H9 (cell line): ENCODE measurements at regions not wholly inside any gene's neighbourhood (a gene's known extent, or its start where the extent isn't known, plus 50 kb on each side); places are given as distances from the start of the nearest gene placed in this dataset.

Experiments
- DNase-seq: peaks from one replicate; pipeline ENCODE4 v3.0.0-alpha.2; 2017
- H2AFZ ChIP-seq: one replicate; pipeline ENCODE4 v1.6.1; 2013; ENCODE audit warnings: mild to moderate bottlenecking, low read length, control low read depth, moderate library complexity
- H2AK5ac ChIP-seq: 2 replicates; pipeline ENCODE4 v1.6.1; 2013; ENCODE audit warnings: low read length, control low read depth, mixed read lengths; ENCODE audit not compliant: insufficient read length
- H2BK120ac ChIP-seq: one replicate; pipeline ENCODE4 v1.6.1; 2013; ENCODE audit warnings: low read depth, mild to moderate bottlenecking, low read length, control low read depth, inconsistent platforms; ENCODE audit not compliant: poor library complexity, severe bottlenecking
- H2BK12ac ChIP-seq: 2 replicates; pipeline ENCODE4 v1.6.1; 2013; ENCODE audit warnings: low read length, control low read depth, mixed read lengths, low read depth; ENCODE audit not compliant: insufficient read length
- H2BK15ac ChIP-seq: 2 replicates; pipeline ENCODE4 v1.6.1; 2013; ENCODE audit warnings: low read depth, low read length, control low read depth
- H2BK20ac ChIP-seq: one replicate; pipeline ENCODE4 v1.6.1; 2013; ENCODE audit warnings: low read depth, mild to moderate bottlenecking, low read length, control low read depth, inconsistent platforms; ENCODE audit not compliant: poor library complexity, severe bottlenecking
- H2BK5ac ChIP-seq: 2 replicates; pipeline ENCODE4 v1.6.1; 2013; ENCODE audit warnings: low read length, control low read depth, mixed read lengths; ENCODE audit not compliant: insufficient read length
- H3K14ac ChIP-seq: 2 replicates; pipeline ENCODE4 v1.6.1; 2013; ENCODE audit warnings: low read length, control low read depth; ENCODE audit not compliant: insufficient read depth
- H3K18ac ChIP-seq: 2 replicates; pipeline ENCODE4 v1.6.1; 2013; ENCODE audit warnings: low read depth, mild to moderate bottlenecking, mixed read lengths, low read length, control low read depth; ENCODE audit not compliant: insufficient read length
- H3K23ac ChIP-seq: 2 replicates; pipeline ENCODE4 v1.6.1; 2013; ENCODE audit warnings: low read length, control low read depth, mixed read lengths, low read depth; ENCODE audit not compliant: insufficient read length
- H3K23me2 ChIP-seq: 2 replicates; pipeline ENCODE4 v1.6.1; 2013; ENCODE audit warnings: low read depth, mild to moderate bottlenecking, mixed read lengths, low read length, control low read depth; ENCODE audit not compliant: insufficient read length, poor library complexity, severe bottlenecking
- H3K27ac ChIP-seq: 2 replicates; pipeline ENCODE4 v1.5.1; 2013; ENCODE audit warnings: low read length, control low read depth, mixed read lengths, low read depth; ENCODE audit not compliant: insufficient read length
- H3K27me3 ChIP-seq: 2 replicates; pipeline ENCODE4 v1.6.1; 2013; ENCODE audit warnings: low read length, control low read depth, inconsistent platforms; ENCODE audit not compliant: insufficient read depth
- H3K4ac ChIP-seq: 2 replicates; pipeline ENCODE4 v1.6.1; 2013; ENCODE audit warnings: low read depth, mild to moderate bottlenecking, control low read depth, inconsistent platforms, low read length, moderate library complexity
- H3K4me1 ChIP-seq: 2 replicates; pipeline ENCODE4 v1.6.1; 2013; ENCODE audit warnings: low read length, control low read depth, inconsistent platforms; ENCODE audit not compliant: insufficient read depth
- H3K4me2 ChIP-seq: 2 replicates; pipeline ENCODE4 v1.6.1; 2013; ENCODE audit warnings: low read length, control low read depth, mixed read lengths; ENCODE audit not compliant: insufficient read length, insufficient read depth
- H3K56ac ChIP-seq: 2 replicates; pipeline ENCODE4 v1.6.1; 2013; ENCODE audit warnings: low read depth, mild to moderate bottlenecking, mixed read lengths, low read length, control low read depth; ENCODE audit not compliant: insufficient read length
- H3K79me1 ChIP-seq: 2 replicates; pipeline ENCODE4 v1.6.1; 2013; ENCODE audit warnings: low read depth, mild to moderate bottlenecking, moderate library complexity, low read length, control low read depth, inconsistent platforms; ENCODE audit not compliant: insufficient read depth, poor library complexity, severe bottlenecking
- H3K79me2 ChIP-seq: 2 replicates; pipeline ENCODE4 v1.6.1; 2013; ENCODE audit warnings: low read length, control low read depth, inconsistent platforms; ENCODE audit not compliant: insufficient read depth
- H3K9ac ChIP-seq: 2 replicates; pipeline ENCODE4 v1.6.1; 2013; ENCODE audit warnings: low read length, control low read depth, mixed read lengths; ENCODE audit not compliant: insufficient read length; ENCODE audit errors: extremely low read depth
- H3K9me3 ChIP-seq: one replicate; pipeline ENCODE4 v1.6.1; 2013; ENCODE audit warnings: low read depth, low read length, inconsistent platforms; ENCODE audit not compliant: control insufficient read depth
- H3T11ph ChIP-seq: one replicate; pipeline ENCODE4 v1.6.1; 2013; ENCODE audit warnings: mild to moderate bottlenecking, low read length, control low read depth, inconsistent platforms
- H4K20me1 ChIP-seq: one replicate; pipeline ENCODE4 v1.6.1; 2013; ENCODE audit not compliant: control insufficient read depth, insufficient read length, insufficient read depth
- H4K5ac ChIP-seq: 2 replicates; pipeline ENCODE4 v1.6.1; 2013; ENCODE audit warnings: low read depth, mild to moderate bottlenecking, mixed read lengths, low read length, control low read depth; ENCODE audit not compliant: insufficient read length
- H4K8ac ChIP-seq: replicated peaks from 2 replicates; pipeline ENCODE4 v1.6.1; 2013; ENCODE audit warnings: low read length, control low read depth, mixed read lengths, low read depth; ENCODE audit not compliant: insufficient read length
- H4K91ac ChIP-seq: 2 replicates; pipeline ENCODE4 v1.6.1; 2013; ENCODE audit warnings: low read depth, mild to moderate bottlenecking, moderate library complexity, mixed read lengths, low read length, control low read depth; ENCODE audit not compliant: insufficient read length
- H3K27ac Mint-ChIP-seq, 3 experiments: 2 replicates in 2 of 3; 3 replicates in 1 of 3; pipeline ENCODE4 v1.8.0; 2020 to 2021; ENCODE audit warnings: mixed read lengths in 3 of 3, mild to moderate bottlenecking in 1 of 3, moderate library complexity in 1 of 3
- H3K27me3 Mint-ChIP-seq: 2 replicates; pipeline ENCODE4 v1.8.0; 2021; ENCODE audit warnings: low read depth, mild to moderate bottlenecking, moderate library complexity, mixed read lengths
- H3K36me3 Mint-ChIP-seq, 3 experiments: 2 replicates in 2 of 3; 3 replicates in 1 of 3; pipeline ENCODE4 v1.8.0; 2020 to 2021; ENCODE audit warnings: low read depth in 3 of 3, mixed read lengths in 3 of 3; ENCODE audit not compliant: insufficient read depth in 1 of 3
- H3K4me1 Mint-ChIP-seq, 2 experiments: 2 replicates each; pipeline ENCODE4 v1.8.0; 2020; ENCODE audit warnings: mixed read lengths in 2 of 2
- H3K4me3 Mint-ChIP-seq, 2 experiments: 2 replicates in 1 of 2; 3 replicates in 1 of 2; pipeline ENCODE4 v1.8.0; 2020 to 2021; ENCODE audit warnings: mild to moderate bottlenecking in 2 of 2, mixed read lengths in 2 of 2, moderate library complexity in 1 of 2
- H3K9me3 Mint-ChIP-seq, 2 experiments: 2 replicates in 1 of 2; 3 replicates in 1 of 2; pipeline ENCODE4 v1.8.0; 2020; ENCODE audit warnings: mild to moderate bottlenecking in 2 of 2, mixed read lengths in 2 of 2, moderate library complexity in 1 of 2
- WGBS: extraction: QIAGEN DNeasy Blood & Tissue Kit; methylation state at CpG from one replicate; pipeline ENCODE4 v1.1.7; 2013; ENCODE audit warnings: missing lambda C conversion rate, low lambda C conversion rate, mixed read lengths; ENCODE audit not compliant: insufficient read length; ENCODE audit errors: extremely low coverage; 5-methylcytosine and 5-hydroxymethylcytosine counted together
- TF ChIP-seq, protein P1 (sequence below): fragments of 200-600 bp; sonication (generic); conservative IDR thresholded peaks from 3 replicates; pipeline ENCODE4 v1.8.0; 2021; ENCODE audit warnings: antibody characterized with exemption, mild to moderate bottlenecking

DNA sequence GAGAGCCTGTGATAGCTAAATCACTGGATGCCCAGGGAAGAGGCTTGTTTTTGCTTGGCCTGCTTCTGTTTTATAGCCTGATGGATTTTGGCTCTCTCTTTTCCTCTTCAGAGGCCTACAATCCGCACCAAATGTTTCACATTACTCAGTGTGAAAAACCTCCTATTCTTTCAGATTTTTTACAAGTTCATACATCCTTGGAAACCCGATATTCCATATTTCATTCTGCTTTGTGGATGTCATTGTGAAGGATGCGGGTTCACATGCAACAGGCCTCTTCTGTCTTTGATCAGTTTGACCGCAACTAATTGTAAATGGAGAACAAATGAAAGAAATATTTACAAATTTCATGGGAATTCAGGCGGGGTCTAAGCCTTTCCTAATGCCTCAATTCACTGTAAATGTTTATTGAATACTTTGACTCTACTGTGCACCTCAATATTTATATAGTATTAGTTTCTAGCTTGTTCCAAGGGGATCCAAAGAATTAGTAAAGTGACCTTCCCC, 269.9 kb downstream of the DMRT2 start:
- Histone ChIP-seq H4K5ac (no peak overlapping the region), H3K4ac (no peak overlapping the region), H3K79me2 (no peaks in the 10 kb centered on the region), H2BK15ac (no peak overlapping the region), H3K4me1 (no peaks in the 10 kb centered on the region), H4K91ac (no peak overlapping the region), H3K56ac (no peak overlapping the region), H2BK20ac (no peak overlapping the region), H2AFZ (no peak overlapping the region), H3K23ac (no peak overlapping the region), H3T11ph (no peak overlapping the region), H3K23me2 (no peaks in the 10 kb centered on the region), H2BK5ac (no peak overlapping the region), H3K27ac (no peak overlapping the region), H3K27me3 (no peaks in the 10 kb centered on the region), H3K18ac (no peak overlapping the region), H4K8ac (no peak overlapping the region), H2AK5ac (no peak overlapping the region), H3K4me2 (no peak overlapping the region), H2BK12ac (no peak overlapping the region), H3K9me3 (no peaks in the 10 kb centered on the region), H2BK120ac (no peak overlapping the region), H3K79me1 (no peaks in the 10 kb centered on the region), H4K20me1 (no peaks in the 10 kb centered on the region), H3K14ac (no peak overlapping the region), H3K9ac (no peak overlapping the region)
- WGBS, result no CpG with 5 or more reads among the region's 5 CpGs
- peaks cover 2% of the 10 kb centered on the region; the same call in 1 of the 2 replicates for H3K27me3 Mint-ChIP-seq
- peaks cover 13 to 47% of the 10 kb centered on the region in 2 experiments for H3K9me3 Mint-ChIP-seq
- peaks cover 0 to 3% (median 0%) of the 10 kb centered on the region in 3 experiments; a peak in 2 of 7 replicates for H3K36me3 Mint-ChIP-seq
- H3K4me3 Mint-ChIP-seq, result no peak overlapping the region
- H3K27ac Mint-ChIP-seq, result no peak overlapping the region
- no peak for DNase-seq
- TF ChIP-seq, protein P1, sequence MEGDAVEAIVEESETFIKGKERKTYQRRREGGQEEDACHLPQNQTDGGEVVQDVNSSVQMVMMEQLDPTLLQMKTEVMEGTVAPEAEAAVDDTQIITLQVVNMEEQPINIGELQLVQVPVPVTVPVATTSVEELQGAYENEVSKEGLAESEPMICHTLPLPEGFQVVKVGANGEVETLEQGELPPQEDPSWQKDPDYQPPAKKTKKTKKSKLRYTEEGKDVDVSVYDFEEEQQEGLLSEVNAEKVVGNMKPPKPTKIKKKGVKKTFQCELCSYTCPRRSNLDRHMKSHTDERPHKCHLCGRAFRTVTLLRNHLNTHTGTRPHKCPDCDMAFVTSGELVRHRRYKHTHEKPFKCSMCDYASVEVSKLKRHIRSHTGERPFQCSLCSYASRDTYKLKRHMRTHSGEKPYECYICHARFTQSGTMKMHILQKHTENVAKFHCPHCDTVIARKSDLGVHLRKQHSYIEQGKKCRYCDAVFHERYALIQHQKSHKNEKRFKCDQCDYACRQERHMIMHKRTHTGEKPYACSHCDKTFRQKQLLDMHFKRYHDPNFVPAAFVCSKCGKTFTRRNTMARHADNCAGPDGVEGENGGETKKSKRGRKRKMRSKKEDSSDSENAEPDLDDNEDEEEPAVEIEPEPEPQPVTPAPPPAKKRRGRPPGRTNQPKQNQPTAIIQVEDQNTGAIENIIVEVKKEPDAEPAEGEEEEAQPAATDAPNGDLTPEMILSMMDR, result no peak
- peaks cover 0 to 3% of the 10 kb centered on the region in 2 experiments; a peak in 1 of 4 replicates for H3K4me1 Mint-ChIP-seq
